Astrocyte (in vitro differentiated cells and primary cell): ENCODE measurements at regions not wholly inside any gene's neighbourhood (a gene's known extent, or its start where the extent isn't known, plus 50 kb on each side); places are given as distances from the start of the nearest gene placed in this dataset.

Experiments used
- DNase-seq: peaks from one replicate; pipeline ENCODE4 v3.0.0-alpha.2; 2010; ENCODE audit warnings: low read depth
- FAIRE-seq: peaks from 2 replicates; lab custom pipeline; 2011; peaks lifted over from hg19 to GRCh38; lab: Jason Lieb, UNC
- H2AFZ ChIP-seq: 2 replicates; pipeline ENCODE4 v1.6.0; 2012; ENCODE audit warnings: low read depth, low read length, inconsistent platforms
- H3K27ac ChIP-seq: 2 replicates; pipeline ENCODE4 v1.5.1; 2011; ENCODE audit warnings: low read depth, low read length, inconsistent platforms
- H3K27me3 ChIP-seq: 2 replicates; pipeline ENCODE4 v1.6.0; 2011; ENCODE audit warnings: low read length, inconsistent platforms; ENCODE audit not compliant: insufficient read depth
- H3K36me3 ChIP-seq: 2 replicates; pipeline ENCODE4 v1.5.1; 2011; ENCODE audit warnings: low read length, inconsistent platforms; ENCODE audit not compliant: insufficient read depth
- H3K4me1 ChIP-seq: 2 replicates; pipeline ENCODE4 v1.5.1; 2011; ENCODE audit warnings: low read length, inconsistent platforms; ENCODE audit not compliant: insufficient read depth
- H3K4me2 ChIP-seq: 2 replicates; pipeline ENCODE4 v1.6.0; 2012; ENCODE audit warnings: low read length, inconsistent platforms
- H3K4me3 ChIP-seq: 2 replicates; pipeline ENCODE4 v1.5.1; 2011; ENCODE audit warnings: low read depth, mild to moderate bottlenecking, low read length, inconsistent platforms; ENCODE audit not compliant: insufficient read depth
- H3K79me2 ChIP-seq: 2 replicates; pipeline ENCODE4 v1.6.0; 2012; ENCODE audit warnings: mild to moderate bottlenecking, low read length, inconsistent platforms; ENCODE audit not compliant: insufficient read depth
- H3K9ac ChIP-seq: 2 replicates; pipeline ENCODE4 v1.6.0; 2012; ENCODE audit warnings: mild to moderate bottlenecking, low read length, inconsistent platforms
- H3K9me3 ChIP-seq: 2 replicates; pipeline ENCODE4 v1.5.1; 2012; ENCODE audit warnings: low read depth, mild to moderate bottlenecking, low read length, inconsistent platforms; ENCODE audit not compliant: insufficient read depth
- H4K20me1 ChIP-seq: 2 replicates; pipeline ENCODE4 v1.6.0; 2012; ENCODE audit warnings: low read length, inconsistent platforms; ENCODE audit not compliant: insufficient read depth
- H3K27ac Mint-ChIP-seq: one replicate; pipeline ENCODE4 v1.8.0; 2021; ENCODE audit warnings: mild to moderate bottlenecking, mixed read lengths; ENCODE audit not compliant: unreplicated experiment
- H3K27me3 Mint-ChIP-seq: one replicate; pipeline ENCODE4 v1.8.0; 2021; ENCODE audit warnings: low read depth, mixed read lengths; ENCODE audit not compliant: unreplicated experiment
- H3K36me3 Mint-ChIP-seq: one replicate; pipeline ENCODE4 v1.8.0; 2021; ENCODE audit warnings: low read depth, mixed read lengths; ENCODE audit not compliant: unreplicated experiment
- H3K4me1 Mint-ChIP-seq: one replicate; pipeline ENCODE4 v1.8.0; 2021; ENCODE audit warnings: low read depth, mixed read lengths; ENCODE audit not compliant: unreplicated experiment
- H3K4me3 Mint-ChIP-seq: one replicate; pipeline ENCODE4 v1.8.0; 2021; ENCODE audit warnings: mild to moderate bottlenecking, moderate library complexity, mixed read lengths; ENCODE audit not compliant: unreplicated experiment
- H3K9me3 Mint-ChIP-seq: one replicate; pipeline ENCODE4 v1.8.0; 2021; ENCODE audit warnings: mild to moderate bottlenecking, mixed read lengths; ENCODE audit not compliant: unreplicated experiment
- CTCF ChIP-seq: IDR thresholded peaks from 2 replicates; pipeline ENCODE4 v1.5.1; 2011; ENCODE audit warnings: low read depth, mild to moderate bottlenecking, inconsistent platforms, low read length, moderate library complexity; ENCODE audit not compliant: insufficient read depth
- EZH2 ChIP-seq: IDR thresholded peaks from 2 replicates; pipeline ENCODE4 v1.6.1; 2012; ENCODE audit warnings: mild to moderate bottlenecking, low read length, inconsistent platforms; ENCODE audit not compliant: insufficient read depth

GRCh38 chr2:128625963-128626759, 307.5 kb upstream of the HS6ST1 start:
- H3K9me3 Mint-ChIP-seq, result peaks cover 2% of the 10 kb centered on the region
- Histone ChIP-seq H4K20me1 (no peaks in the 10 kb centered on the region), H3K27ac (no peak overlapping the region), H3K36me3 (no peaks in the 10 kb centered on the region), H3K4me2 (no peak overlapping the region), H3K9ac (no peak overlapping the region), H2AFZ (no peak overlapping the region), H3K4me3 (no peak overlapping the region), H3K4me1 (peaks cover 15% of the 10 kb centered on the region), H3K27me3 (peaks cover 7% of the 10 kb centered on the region), H3K9me3 (no peaks in the 10 kb centered on the region), H3K79me2 (no peaks in the 10 kb centered on the region)
- H3K4me3 Mint-ChIP-seq, result no peak overlapping the region
- H3K27me3 Mint-ChIP-seq, result peaks cover 24% of the 10 kb centered on the region
- TF ChIP-seq EZH2 (no peak), CTCF (no peak)
- DNase-seq, result no peak
- no peak overlapping the region for H3K27ac Mint-ChIP-seq
- no peak for FAIRE-seq
- H3K4me1 Mint-ChIP-seq, result peaks cover 20% of the 10 kb centered on the region
- H3K36me3 Mint-ChIP-seq, result no peaks in the 10 kb centered on the region

- peaks cover 20% of the 10 kb centered on the region for H3K4me1 Mint-ChIP-seq
- no peak overlapping the region for H3K27ac Mint-ChIP-seq
Measured at GRCh38 chr2:128626760-128627511, 308.3 kb upstream of the HS6ST1 start.

More at GRCh38 chr2:128626760-128627511, 308.3 kb upstream of the HS6ST1 start:
- Histone ChIP-seq H3K4me3 (no peak overlapping the region), H4K20me1 (no peaks in the 10 kb centered on the region), H3K4me2 (no peak overlapping the region), H2AFZ (no peak overlapping the region), H3K9me3 (no peaks in the 10 kb centered on the region), H3K9ac (no peak overlapping the region), H3K79me2 (no peaks in the 10 kb centered on the region), H3K27me3 (peaks cover 7% of the 10 kb centered on the region), H3K36me3 (no peaks in the 10 kb centered on the region), H3K27ac (no peak overlapping the region), H3K4me1 (peaks cover 15% of the 10 kb centered on the region)
- H3K9me3 Mint-ChIP-seq, result peaks cover under 1% of the 10 kb centered on the region
- TF ChIP-seq EZH2 (no peak), CTCF (no peak)
- DNase-seq, result peak; percentile 8
- no peak for FAIRE-seq
- no peaks in the 10 kb centered on the region for H3K36me3 Mint-ChIP-seq
- no peak overlapping the region for H3K4me3 Mint-ChIP-seq
- peaks cover 28% of the 10 kb centered on the region for H3K27me3 Mint-ChIP-seq
